DOHH2 (cell line): ENCODE measurements at regions not wholly inside any gene's neighbourhood (a gene's known extent, or its start where the extent isn't known, plus 50 kb on each side); places are given as distances from the start of the nearest gene placed in this dataset.

Source experiments
- CTCF ChIP-seq: fragments of 200-600 bp; sonication (generic); IDR thresholded peaks from one replicate; pipeline ENCODE4 v1.5.1; 2014; ENCODE audit warnings: antibody characterized with exemption, mild to moderate bottlenecking, low read depth, low read length; ENCODE audit not compliant: poor library complexity, severe bottlenecking
- EZH2phosphoT487 ChIP-seq: fragments of 200-600 bp; sonication (generic); IDR thresholded peaks from 2 replicates; pipeline ENCODE4 v1.6.1; 2017; ENCODE audit warnings: borderline replicate concordance, mild to moderate bottlenecking, antibody characterized with exemption, low read length, moderate library complexity, mixed read lengths

- TF ChIP-seq CTCF (no peak), EZH2phosphoT487 (no peak)
Measured at GRCh38 chr12:107317751-107318555, 224.6 kb upstream of the CRY1 start.
